ENCODE measurements at regions not wholly inside any gene's neighbourhood (a gene's known extent, or its start where the extent isn't known, plus 50 kb on each side); places are given as distances from the start of the nearest gene placed in this dataset.

GRCh38 chr3:191003742-191004141, 141.2 kb upstream of the GMNC start:
- Histone ChIP-seq H3K36me3 (ENCODE audit: control insufficient read depth in 4 of 4, insufficient read depth in 3 of 4, low read depth in 1 of 4, low read length in 3 of 4) (no peaks in the 10 kb centered on the region), H3K9ac (ENCODE audit: low read depth in 1 of 2, low read length in 2 of 2) (no peak overlapping the region), H3K4me3 (ENCODE audit: low read depth in 1 of 3, low read length in 3 of 3) (no peak overlapping the region), H3K9me3 (ENCODE audit: control insufficient read depth in 4 of 4, low read length in 3 of 4) (no peaks in the 10 kb centered on the region), H3K4me1 (ENCODE audit: control insufficient read depth in 4 of 4, insufficient read depth in 4 of 4, low read length in 3 of 4) (no peaks in the 10 kb centered on the region), H3K27ac (ENCODE audit: low read depth in 1 of 2, low read length in 2 of 2) (no peak overlapping the region), H3K27me3 (ENCODE audit: control insufficient read depth in 4 of 4, insufficient read depth in 4 of 4, low read length in 3 of 4) (no peaks in the 10 kb centered on the region)
- TF ChIP-seq, protein P1, sequence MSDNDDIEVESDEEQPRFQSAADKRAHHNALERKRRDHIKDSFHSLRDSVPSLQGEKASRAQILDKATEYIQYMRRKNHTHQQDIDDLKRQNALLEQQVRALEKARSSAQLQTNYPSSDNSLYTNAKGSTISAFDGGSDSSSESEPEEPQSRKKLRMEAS (IDR thresholded peaks at IDR 0.05), result no peak
- no peak for TF ChIP-seq TAF1 (conservative IDR thresholded peaks at IDR 0.05)
- no peak for TF ChIP-seq ZBTB33 (IDR thresholded peaks at IDR 0.05)
- TF ChIP-seq GABPA (IDR thresholded peaks at IDR 0.05 in 1 of 2, conservative IDR thresholded peaks at IDR 0.05 in 1 of 2), result no peak
- no peak for TF ChIP-seq YY1 (IDR thresholded peaks at IDR 0.05)
- no peak for TF ChIP-seq RAD21 (IDR thresholded peaks at IDR 0.05)
- no peak for TF ChIP-seq NR2F2 (IDR thresholded peaks at IDR 0.05)
- TF ChIP-seq JUND (IDR thresholded peaks at IDR 0.05), result no peak
- no peak for TF ChIP-seq RXRA (IDR thresholded peaks at IDR 0.05)
- TF ChIP-seq SP1 (IDR thresholded peaks at IDR 0.05), result no peak
- TF ChIP-seq, protein P2, sequence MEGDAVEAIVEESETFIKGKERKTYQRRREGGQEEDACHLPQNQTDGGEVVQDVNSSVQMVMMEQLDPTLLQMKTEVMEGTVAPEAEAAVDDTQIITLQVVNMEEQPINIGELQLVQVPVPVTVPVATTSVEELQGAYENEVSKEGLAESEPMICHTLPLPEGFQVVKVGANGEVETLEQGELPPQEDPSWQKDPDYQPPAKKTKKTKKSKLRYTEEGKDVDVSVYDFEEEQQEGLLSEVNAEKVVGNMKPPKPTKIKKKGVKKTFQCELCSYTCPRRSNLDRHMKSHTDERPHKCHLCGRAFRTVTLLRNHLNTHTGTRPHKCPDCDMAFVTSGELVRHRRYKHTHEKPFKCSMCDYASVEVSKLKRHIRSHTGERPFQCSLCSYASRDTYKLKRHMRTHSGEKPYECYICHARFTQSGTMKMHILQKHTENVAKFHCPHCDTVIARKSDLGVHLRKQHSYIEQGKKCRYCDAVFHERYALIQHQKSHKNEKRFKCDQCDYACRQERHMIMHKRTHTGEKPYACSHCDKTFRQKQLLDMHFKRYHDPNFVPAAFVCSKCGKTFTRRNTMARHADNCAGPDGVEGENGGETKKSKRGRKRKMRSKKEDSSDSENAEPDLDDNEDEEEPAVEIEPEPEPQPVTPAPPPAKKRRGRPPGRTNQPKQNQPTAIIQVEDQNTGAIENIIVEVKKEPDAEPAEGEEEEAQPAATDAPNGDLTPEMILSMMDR (IDR thresholded peaks at IDR 0.05; ENCODE audit: low read depth, low read length, missing input control), result no peak
- TF ChIP-seq, protein P3, sequence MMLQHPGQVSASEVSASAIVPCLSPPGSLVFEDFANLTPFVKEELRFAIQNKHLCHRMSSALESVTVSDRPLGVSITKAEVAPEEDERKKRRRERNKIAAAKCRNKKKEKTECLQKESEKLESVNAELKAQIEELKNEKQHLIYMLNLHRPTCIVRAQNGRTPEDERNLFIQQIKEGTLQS (IDR thresholded peaks at IDR 0.05), result no peak
- no peak for TF ChIP-seq HNF4G (IDR thresholded peaks at IDR 0.05)
- no peak for TF ChIP-seq REST (IDR thresholded peaks at IDR 0.05)
- TF ChIP-seq FOXA2 (IDR thresholded peaks at IDR 0.05), result no peak
- no peak for TF ChIP-seq EGR1 (IDR thresholded peaks at IDR 0.05; ENCODE audit: low read depth in 2 of 2)
- TF ChIP-seq HNF4A (conservative IDR thresholded peaks at IDR 0.05), result no peak
- no peak for TF ChIP-seq FOXA1 (IDR thresholded peaks at IDR 0.05)
- DNase-seq (ENCODE audit: low spot score), result no peak
- WGBS, result 71% methylated on average over 5 of the region's 5 CpGs
